ENCODE measurements at regions not wholly inside any gene's neighbourhood (a gene's known extent, or its start where the extent isn't known, plus 50 kb on each side); places are given as distances from the start of the nearest gene placed in this dataset.
"Not testable (repeated sequence)": the region's sequence is repeated elsewhere in the genome, so short reads cannot be mapped to it uniquely, and the experiment has no call there.

DNA sequence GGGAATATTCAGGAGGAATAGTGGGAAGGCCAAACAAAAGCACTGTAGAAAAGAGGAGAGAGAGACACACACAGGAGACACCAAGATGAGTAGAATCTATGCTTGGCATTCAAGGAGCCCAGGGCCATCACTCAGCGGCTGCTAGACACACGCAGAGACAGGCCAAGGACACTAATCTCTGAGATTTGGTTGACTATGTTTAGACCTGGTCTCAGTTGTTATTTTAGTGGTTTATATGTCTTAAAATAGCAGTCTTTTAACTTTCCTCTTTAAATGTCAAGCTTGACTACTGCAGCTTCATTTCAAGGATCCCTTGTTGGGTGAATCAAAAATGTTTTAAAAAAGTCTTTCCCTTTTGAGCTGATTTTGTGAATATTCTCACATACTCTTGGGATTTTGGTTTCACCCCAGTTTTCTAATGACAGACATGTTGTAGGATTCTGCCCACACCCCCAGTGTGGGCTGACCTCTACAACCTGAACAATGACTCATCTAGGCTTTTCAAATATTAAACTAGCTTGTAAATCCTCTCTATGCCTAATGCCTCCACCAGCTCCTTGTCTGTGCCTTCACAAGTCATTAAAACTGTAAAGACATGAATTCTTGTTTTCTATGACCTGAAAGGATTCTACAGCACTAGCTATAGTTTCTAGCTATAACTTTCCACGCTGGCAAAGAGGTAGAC, 142.7 kb upstream of the EXOC2 start:
- DNase-seq (ENCODE audit: low read depth), result no peak
- H3K4me3 ChIP-seq (ENCODE audit: control insufficient read depth, low read depth, low read length), result no peak overlapping the region
- no peak for TF ChIP-seq CTCF (IDR thresholded peaks at IDR 0.05; ENCODE audit: control insufficient read depth, insufficient read depth, low read depth, low read length, missing control alignments)

- DNase-seq (ENCODE audit: low read depth), result peak; percentile 8
- TF ChIP-seq CTCF (IDR thresholded peaks at IDR 0.05; ENCODE audit: control insufficient read depth, insufficient read depth, low read depth, low read length, missing control alignments), result no peak
Observed at GRCh38 chr6:834866-835265, 141.9 kb upstream of the EXOC2 start.

DNA sequence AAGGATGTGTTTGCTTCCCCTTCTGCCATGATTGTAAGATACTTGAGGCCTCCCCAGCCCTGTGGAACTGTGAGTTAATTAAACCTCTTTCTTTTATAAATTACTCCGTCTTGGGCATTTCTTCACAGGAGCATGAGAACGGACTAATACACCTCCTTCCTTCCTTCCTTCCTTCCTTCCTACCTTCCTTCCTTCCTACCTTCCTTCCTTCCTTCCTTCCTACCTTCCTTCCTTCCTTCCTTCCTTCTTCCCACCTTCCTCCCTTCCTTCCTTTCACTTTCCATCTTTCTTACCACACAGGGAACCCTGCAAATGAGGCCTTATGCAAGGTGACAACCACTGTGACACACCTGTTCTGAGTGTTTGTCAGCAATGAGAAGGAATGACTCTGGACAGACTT, 141.3 kb upstream of the EXOC2 start:
- no peak for DNase-seq (ENCODE audit: low read depth)
- H3K4me3 ChIP-seq (ENCODE audit: control insufficient read depth, low read depth, low read length), result no peak overlapping the region
- TF ChIP-seq CTCF (IDR thresholded peaks at IDR 0.05; ENCODE audit: control insufficient read depth, insufficient read depth, low read depth, low read length, missing control alignments), result no peak

More at GRCh38 chr6:834866-835265, 141.9 kb upstream of the EXOC2 start:
- H3K4me3 ChIP-seq (ENCODE audit: control insufficient read depth, low read depth, low read length), result no peak overlapping the region

GRCh38 chr6:832804-833203, 139.9 kb upstream of the EXOC2 start:
- H3K4me3 ChIP-seq (ENCODE audit: control insufficient read depth, low read depth, low read length); DNase-seq (ENCODE audit: low read depth): not testable (repeated sequence)

GRCh38 chr6:830667-831327, 137.9 kb upstream of the EXOC2 start:
- TF ChIP-seq CTCF (IDR thresholded peaks at IDR 0.05; ENCODE audit: control insufficient read depth, insufficient read depth, low read depth, low read length, missing control alignments), result no peak
- no peak overlapping the region for H3K4me3 ChIP-seq (ENCODE audit: control insufficient read depth, low read depth, low read length)
- DNase-seq (ENCODE audit: low read depth), result no peak

- TF ChIP-seq CTCF (IDR thresholded peaks at IDR 0.05; ENCODE audit: control insufficient read depth, insufficient read depth, low read depth, low read length, missing control alignments), result no peak
- H3K4me3 ChIP-seq (ENCODE audit: control insufficient read depth, low read depth, low read length), result no peak overlapping the region
- DNase-seq (ENCODE audit: low read depth), result no peak
Observed at GRCh38 chr6:829656-830055, 136.7 kb upstream of the EXOC2 start.

- H3K4me3 ChIP-seq (ENCODE audit: control insufficient read depth, low read depth, low read length), result no peak overlapping the region
- TF ChIP-seq CTCF (IDR thresholded peaks at IDR 0.05; ENCODE audit: control insufficient read depth, insufficient read depth, low read depth, low read length, missing control alignments), result no peak
- no peak for DNase-seq (ENCODE audit: low read depth)
Observed at GRCh38 chr6:827431-827830, 134.5 kb upstream of the EXOC2 start.
